GM12878 (cell line): ENCODE measurements at regions not wholly inside any gene's neighbourhood (a gene's known extent, or its start where the extent isn't known, plus 50 kb on each side); places are given as distances from the start of the nearest gene placed in this dataset.

Source experiments
- ATAC-seq: fragments of 200-7000 bp; cut with Tn5 transposase; 3 replicates; pipeline ENCODE4 v1.9.1; 2020; ENCODE audit warnings: mild to moderate bottlenecking, moderate library complexity
- BruUV-seq: library from RNA; stranded (reverse); fragments of 400-500 nt; replicated peaks from 2 replicates; lab custom pipeline; 2021; lab: Mats Ljungman, UMichigan
- CTCF ChIA-PET: fragments of 300-600 bp; sonication (Branson Sonifier 250); formaldehyde crosslinking; extraction: SDS; loops from one replicate; lab custom pipeline; 2021; ENCODE audit warnings: inconsistent platforms; lab: Yijun Ruan, JAX
- POLR2A ChIA-PET: fragments of 350-600 bp; formaldehyde crosslinking; extraction: SDS; loops from one replicate; lab custom pipeline; 2021; ENCODE audit warnings: inconsistent platforms; lab: Charles Lee
- RAD21 ChIA-PET: fragments of 300-600 bp; sonication (Branson Sonifier 250); formaldehyde crosslinking; loops from one replicate; lab custom pipeline; 2023; ENCODE audit warnings: antibody characterized with exemption; ENCODE audit not compliant: unreplicated experiment; lab: Charles Lee
- SMC1A ChIA-PET: fragments of 300-600 bp; sonication (Branson Sonifier 250); formaldehyde crosslinking; loops from one replicate; lab custom pipeline; 2023; ENCODE audit not compliant: unreplicated experiment, uncharacterized antibody; lab: Charles Lee
- DNase-seq: peaks from one replicate; pipeline ENCODE4 v3.0.0-alpha.2; 2011; ENCODE audit warnings: low read depth, low spot score
- FAIRE-seq: peaks from 3 replicates; lab custom pipeline; 2011; peaks lifted over from hg19 to GRCh38; lab: Jason Lieb, UNC
- H2AFZ ChIP-seq: 2 replicates; pipeline ENCODE4 v1.6.0; 2011; ENCODE audit warnings: low read depth, low read length, control low read depth; ENCODE audit not compliant: control insufficient read depth
- H3K27ac ChIP-seq: 2 replicates; pipeline ENCODE4 v1.5.1; 2011; ENCODE audit warnings: control low read depth; ENCODE audit not compliant: control insufficient read depth, insufficient read depth
- H3K27me3 ChIP-seq, 2 experiments: replicated peaks in 1 of 2; 2 replicates each; pipeline versions ENCODE4 v1.6.0 to v1.6.1; 2011; ENCODE audit warnings: low read length in 1 of 2; ENCODE audit not compliant: control insufficient read depth in 2 of 2, insufficient read depth in 2 of 2
- H3K36me3 ChIP-seq, 2 experiments: 2 replicates each; pipeline ENCODE4 v1.5.1; 2011; ENCODE audit warnings: low read length in 1 of 2; ENCODE audit not compliant: control insufficient read depth in 2 of 2, insufficient read depth in 2 of 2
- H3K4me1 ChIP-seq: 2 replicates; pipeline ENCODE4 v1.6.1; 2011; ENCODE audit warnings: mild to moderate bottlenecking, low read length, moderate library complexity, mixed read lengths; ENCODE audit not compliant: control insufficient read depth, insufficient read depth
- H3K4me2 ChIP-seq: 2 replicates; pipeline ENCODE4 v1.6.0; 2011; ENCODE audit warnings: control low read depth; ENCODE audit not compliant: control insufficient read depth, insufficient read depth
- H3K4me3 ChIP-seq: fragments of 200-600 bp; sonication (generic); 2 replicates; pipeline ENCODE4 v1.5.1; 2016
- H3K79me2 ChIP-seq: 2 replicates; pipeline ENCODE4 v1.6.0; 2011; ENCODE audit warnings: low read length; ENCODE audit not compliant: control insufficient read depth, insufficient read depth
- H3K9ac ChIP-seq: 2 replicates; pipeline ENCODE4 v1.8.0; 2011; ENCODE audit warnings: low read length, control low read depth, mixed read lengths; ENCODE audit not compliant: control insufficient read depth, insufficient read depth
- H3K9me3 ChIP-seq: replicated peaks from 3 replicates; pipeline ENCODE4 v1.5.1; 2011; ENCODE audit warnings: mild to moderate bottlenecking, low read length; ENCODE audit not compliant: control insufficient read depth, insufficient read depth
- H4K20me1 ChIP-seq: 2 replicates; pipeline ENCODE4 v1.6.0; 2011; ENCODE audit not compliant: control insufficient read depth, insufficient read depth
- CHD1 ChIP-seq: IDR thresholded peaks from 2 replicates; pipeline ENCODE4 v1.6.1; 2012; ENCODE audit warnings: low read depth, low read length, improper control_type of control experiment
- CHD4 ChIP-seq: fragments of 200-600 bp; sonication (generic); IDR thresholded peaks from 2 replicates; pipeline ENCODE4 v1.6.1; 2016; ENCODE audit warnings: mild to moderate bottlenecking
- EP300 ChIP-seq, 2 experiments: fragments of 150-350 bp in 1 of 2; IDR thresholded peaks; 2 replicates each; pipeline ENCODE4 v1.6.1; 2011 to 2012; ENCODE audit warnings: low read depth in 2 of 2, low read length in 2 of 2, borderline replicate concordance in 1 of 2, improper control_type of control experiment in 1 of 2, inconsistent platforms in 1 of 2; ENCODE audit not compliant: control insufficient read depth in 1 of 2
- ESRRA ChIP-seq: IDR thresholded peaks from 2 replicates; pipeline ENCODE4 v1.6.1; 2012; ENCODE audit warnings: mild to moderate bottlenecking, low read length, improper control_type of control experiment
- JUNB ChIP-seq: IDR thresholded peaks from 2 replicates; pipeline ENCODE4 v1.6.1; 2016; ENCODE audit warnings: antibody characterized with exemption, mild to moderate bottlenecking
- KLF5 ChIP-seq: fragments of 450-650 bp; IDR thresholded peaks from 2 replicates; pipeline ENCODE4 v1.6.1; 2014; ENCODE audit warnings: mild to moderate bottlenecking; ENCODE audit not compliant: partially characterized antibody
- MTA2 ChIP-seq: fragments of 450-650 bp; IDR thresholded peaks from 2 replicates; pipeline ENCODE4 v1.6.1; 2016; ENCODE audit warnings: low read depth, mild to moderate bottlenecking, moderate library complexity
- MTA3 ChIP-seq: IDR thresholded peaks from 2 replicates; pipeline ENCODE4 v1.6.1; 2012; ENCODE audit warnings: low read length, inconsistent platforms, borderline replicate concordance
- RAD21 ChIP-seq: IDR thresholded peaks from 2 replicates; pipeline ENCODE4 v1.6.1; 2011; ENCODE audit warnings: mild to moderate bottlenecking, low read depth, low read length, moderate library complexity; ENCODE audit not compliant: insufficient read depth
- RFX5 ChIP-seq: IDR thresholded peaks from 2 replicates; pipeline ENCODE4 v1.6.1; 2011; ENCODE audit warnings: low read depth, low read length, improper control_type of control experiment
- SIX5 ChIP-seq: IDR thresholded peaks from 2 replicates; pipeline ENCODE4 v1.6.1; 2011; ENCODE audit warnings: mild to moderate bottlenecking, low read depth, low read length, moderate library complexity; ENCODE audit not compliant: severe bottlenecking
- SUPT20H ChIP-seq: IDR thresholded peaks from 2 replicates; pipeline ENCODE4 v1.6.1; 2011; ENCODE audit warnings: low read depth, mild to moderate bottlenecking, low read length, moderate library complexity, borderline replicate concordance; ENCODE audit not compliant: control insufficient read depth
- TARDBP ChIP-seq: IDR thresholded peaks from 2 replicates; pipeline ENCODE4 v1.6.1; 2016; ENCODE audit warnings: borderline replicate concordance
- TCF7 ChIP-seq: IDR thresholded peaks from 2 replicates; pipeline ENCODE4 v1.6.1; 2014; ENCODE audit warnings: antibody characterized with exemption, borderline replicate concordance
- YY1 ChIP-seq: IDR thresholded peaks from 2 replicates; pipeline ENCODE4 v1.6.1; 2011; ENCODE audit warnings: low read depth, mild to moderate bottlenecking, low read length
- WGBS: methylation state at CpG from one replicate; pipeline ENCODE4 v1.1.6; 2016; ENCODE audit warnings: low lambda C conversion rate; ENCODE audit not compliant: insufficient replicate concordance, insufficient coverage; ENCODE audit errors: missing lambda C conversion rate; 5-methylcytosine and 5-hydroxymethylcytosine counted together
- in situ Hi-C: fragments of 300-500 bp; cut with MboI; formaldehyde crosslinking; loops from 9 replicates; pipeline ENCODE4 v1.14.3; 2018; ENCODE audit warnings: mixed read lengths
- intact Hi-C: fragments of 100-400 bp; cut with micrococcal nuclease; formaldehyde crosslinking; loops from one replicate; pipeline ENCODE4 v1.14.2; 2022; ENCODE audit not compliant: unreplicated experiment
- TF ChIP-seq, protein P1 (sequence below): fragments of 450-650 bp; IDR thresholded peaks from 2 replicates; pipeline ENCODE4 v1.6.1; 2018; ENCODE audit warnings: borderline replicate concordance, mild to moderate bottlenecking; ENCODE audit not compliant: partially characterized antibody
- TF ChIP-seq, protein P2 (sequence below): fragments of 450-650 bp; conservative IDR thresholded peaks from 2 replicates; pipeline ENCODE4 v1.6.1; 2017; ENCODE audit warnings: mild to moderate bottlenecking, moderate library complexity
- TF ChIP-seq, protein P3 (sequence below): fragments of 450-650 bp; IDR thresholded peaks from 2 replicates; pipeline ENCODE4 v1.6.1; 2016; ENCODE audit warnings: mild to moderate bottlenecking, moderate library complexity, borderline replicate concordance

DNA sequence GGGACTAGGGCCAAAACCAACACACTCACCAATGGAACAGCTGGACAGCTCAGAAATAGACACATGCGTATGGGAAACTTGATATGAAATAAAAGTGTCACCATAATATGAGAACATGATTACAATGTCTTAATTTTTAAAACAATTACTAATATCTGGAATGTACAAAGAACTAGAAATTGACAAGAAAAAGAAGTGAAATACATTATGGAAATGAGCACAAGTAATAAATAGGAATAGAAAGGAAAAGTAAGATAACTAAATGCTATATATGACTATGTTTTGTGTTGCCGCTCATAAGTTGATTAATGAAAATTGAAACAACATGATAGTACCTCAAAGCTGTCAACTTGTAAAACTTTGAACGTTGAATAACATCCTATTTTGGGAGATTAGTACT lies 801.1 kb downstream of the SLITRK5 start:
- no TSS peak for BruUV-seq
- no peaks in the 10 kb centered on the region for H3K36me3 ChIP-seq
- ChIA-PET POLR2A (no interaction called here), SMC1A (no interaction called here), RAD21 (no interaction called here), CTCF (no interaction called here)
- H3K27ac ChIP-seq, result no peak overlapping the region
- ATAC-seq (peak; percentile 76), FAIRE-seq (no peak), DNase-seq (no peak)
- in situ Hi-C loops, result no loop called here
- H3K9ac ChIP-seq, result no peak overlapping the region
- no peak overlapping the region for H3K4me2 ChIP-seq
- no peaks in the 10 kb centered on the region for H3K79me2 ChIP-seq
- H3K4me1 ChIP-seq, result no peaks in the 10 kb centered on the region
- H3K9me3 ChIP-seq, result no peaks in the 10 kb centered on the region
- intact Hi-C loops, result no loop called here
- no peaks in the 10 kb centered on the region for H3K27me3 ChIP-seq
- no peak overlapping the region for H2AFZ ChIP-seq
- H3K4me3 ChIP-seq, result no peak overlapping the region
- H4K20me1 ChIP-seq, result no peaks in the 10 kb centered on the region
- 0% methylated on average over 3 of the region's 3 CpGs for WGBS
- TF ChIP-seq SUPT20H (no peak), RAD21 (no peak), TARDBP (no peak), EP300 (IDR thresholded peaks at IDR 0.05; ENCODE audit: borderline replicate concordance in 1 of 2, control insufficient read depth in 1 of 2, low read depth in 2 of 2, low read length in 2 of 2) (no peak), RFX5 (no peak), YY1 (no peak), ESRRA (no peak), MTA3 (no peak), MTA2 (peak; percentile 14; the same call in 1 of the 2 replicates), JUNB (peak; percentile 74), CHD4 (no peak), TCF7 (no peak), SIX5 (no peak), KLF5 (no peak), CHD1 (no peak)
- TF ChIP-seq, protein P1, sequence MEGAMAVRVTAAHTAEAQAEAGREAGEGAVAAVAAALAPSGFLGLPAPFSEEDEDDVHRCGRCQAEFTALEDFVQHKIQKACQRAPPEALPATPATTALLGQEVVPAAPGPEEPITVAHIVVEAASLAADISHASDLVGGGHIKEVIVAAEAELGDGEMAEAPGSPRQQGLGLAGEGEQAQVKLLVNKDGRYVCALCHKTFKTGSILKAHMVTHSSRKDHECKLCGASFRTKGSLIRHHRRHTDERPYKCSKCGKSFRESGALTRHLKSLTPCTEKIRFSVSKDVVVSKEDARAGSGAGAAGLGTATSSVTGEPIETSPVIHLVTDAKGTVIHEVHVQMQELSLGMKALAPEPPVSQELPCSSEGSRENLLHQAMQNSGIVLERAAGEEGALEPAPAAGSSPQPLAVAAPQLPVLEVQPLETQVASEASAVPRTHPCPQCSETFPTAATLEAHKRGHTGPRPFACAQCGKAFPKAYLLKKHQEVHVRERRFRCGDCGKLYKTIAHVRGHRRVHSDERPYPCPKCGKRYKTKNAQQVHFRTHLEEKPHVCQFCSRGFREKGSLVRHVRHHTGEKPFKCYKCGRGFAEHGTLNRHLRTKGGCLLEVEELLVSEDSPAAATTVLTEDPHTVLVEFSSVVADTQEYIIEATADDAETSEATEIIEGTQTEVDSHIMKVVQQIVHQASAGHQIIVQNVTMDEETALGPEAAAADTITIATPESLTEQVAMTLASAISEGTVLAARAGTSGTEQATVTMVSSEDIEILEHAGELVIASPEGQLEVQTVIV, result no peak
- TF ChIP-seq, protein P2, sequence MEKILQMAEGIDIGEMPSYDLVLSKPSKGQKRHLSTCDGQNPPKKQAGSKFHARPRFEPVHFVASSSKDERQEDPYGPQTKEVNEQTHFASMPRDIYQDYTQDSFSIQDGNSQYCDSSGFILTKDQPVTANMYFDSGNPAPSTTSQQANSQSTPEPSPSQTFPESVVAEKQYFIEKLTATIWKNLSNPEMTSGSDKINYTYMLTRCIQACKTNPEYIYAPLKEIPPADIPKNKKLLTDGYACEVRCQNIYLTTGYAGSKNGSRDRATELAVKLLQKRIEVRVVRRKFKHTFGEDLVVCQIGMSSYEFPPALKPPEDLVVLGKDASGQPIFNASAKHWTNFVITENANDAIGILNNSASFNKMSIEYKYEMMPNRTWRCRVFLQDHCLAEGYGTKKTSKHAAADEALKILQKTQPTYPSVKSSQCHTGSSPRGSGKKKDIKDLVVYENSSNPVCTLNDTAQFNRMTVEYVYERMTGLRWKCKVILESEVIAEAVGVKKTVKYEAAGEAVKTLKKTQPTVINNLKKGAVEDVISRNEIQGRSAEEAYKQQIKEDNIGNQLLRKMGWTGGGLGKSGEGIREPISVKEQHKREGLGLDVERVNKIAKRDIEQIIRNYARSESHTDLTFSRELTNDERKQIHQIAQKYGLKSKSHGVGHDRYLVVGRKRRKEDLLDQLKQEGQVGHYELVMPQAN, result no peak
- TF ChIP-seq, protein P3, sequence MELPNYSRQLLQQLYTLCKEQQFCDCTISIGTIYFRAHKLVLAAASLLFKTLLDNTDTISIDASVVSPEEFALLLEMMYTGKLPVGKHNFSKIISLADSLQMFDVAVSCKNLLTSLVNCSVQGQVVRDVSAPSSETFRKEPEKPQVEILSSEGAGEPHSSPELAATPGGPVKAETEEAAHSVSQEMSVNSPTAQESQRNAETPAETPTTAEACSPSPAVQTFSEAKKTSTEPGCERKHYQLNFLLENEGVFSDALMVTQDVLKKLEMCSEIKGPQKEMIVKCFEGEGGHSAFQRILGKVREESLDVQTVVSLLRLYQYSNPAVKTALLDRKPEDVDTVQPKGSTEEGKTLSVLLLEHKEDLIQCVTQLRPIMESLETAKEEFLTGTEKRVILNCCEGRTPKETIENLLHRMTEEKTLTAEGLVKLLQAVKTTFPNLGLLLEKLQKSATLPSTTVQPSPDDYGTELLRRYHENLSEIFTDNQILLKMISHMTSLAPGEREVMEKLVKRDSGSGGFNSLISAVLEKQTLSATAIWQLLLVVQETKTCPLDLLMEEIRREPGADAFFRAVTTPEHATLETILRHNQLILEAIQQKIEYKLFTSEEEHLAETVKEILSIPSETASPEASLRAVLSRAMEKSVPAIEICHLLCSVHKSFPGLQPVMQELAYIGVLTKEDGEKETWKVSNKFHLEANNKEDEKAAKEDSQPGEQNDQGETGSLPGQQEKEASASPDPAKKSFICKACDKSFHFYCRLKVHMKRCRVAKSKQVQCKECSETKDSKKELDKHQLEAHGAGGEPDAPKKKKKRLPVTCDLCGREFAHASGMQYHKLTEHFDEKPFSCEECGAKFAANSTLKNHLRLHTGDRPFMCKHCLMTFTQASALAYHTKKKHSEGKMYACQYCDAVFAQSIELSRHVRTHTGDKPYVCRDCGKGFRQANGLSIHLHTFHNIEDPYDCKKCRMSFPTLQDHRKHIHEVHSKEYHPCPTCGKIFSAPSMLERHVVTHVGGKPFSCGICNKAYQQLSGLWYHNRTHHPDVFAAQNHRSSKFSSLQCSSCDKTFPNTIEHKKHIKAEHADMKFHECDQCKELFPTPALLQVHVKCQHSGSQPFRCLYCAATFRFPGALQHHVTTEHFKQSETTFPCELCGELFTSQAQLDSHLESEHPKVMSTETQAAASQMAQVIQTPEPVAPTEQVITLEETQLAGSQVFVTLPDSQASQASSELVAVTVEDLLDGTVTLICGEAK, result no peak
